GM23338 (cell line): ENCODE measurements at regions not wholly inside any gene's neighbourhood (a gene's known extent, or its start where the extent isn't known, plus 50 kb on each side); places are given as distances from the start of the nearest gene placed in this dataset.
"Not testable (repeated sequence)": the region's sequence is repeated elsewhere in the genome, so short reads cannot be mapped to it uniquely, and the experiment has no call there.

ENCODE experiments used
- ATAC-seq: fragments of 200-7000 bp; cut with Tn5 transposase; 3 replicates; pipeline ENCODE4 v1.9.1; 2020
- DNase-seq: peaks from one replicate; pipeline ENCODE4 v3.0.0-alpha.2; 2015; ENCODE audit warnings: low spot score
- H2AFZ ChIP-seq: fragments of 200-600 bp; sonication (generic); 2 replicates; pipeline ENCODE4 v1.8.0; 2016; ENCODE audit warnings: antibody characterized with exemption, mild to moderate bottlenecking, moderate library complexity
- H3F3A ChIP-seq: fragments of 200-600 bp; sonication (generic); replicated peaks from 2 replicates; pipeline ENCODE4 v1.8.0; 2017; ENCODE audit warnings: antibody characterized with exemption, mixed run types, low read depth
- H3K27ac ChIP-seq: fragments of 200-600 bp; sonication (generic); 2 replicates; pipeline ENCODE4 v1.6.1; 2016; ENCODE audit warnings: low read depth
- H3K27me3 ChIP-seq: fragments of 200-600 bp; sonication (generic); 2 replicates; pipeline ENCODE4 v1.8.0; 2016; ENCODE audit warnings: mild to moderate bottlenecking, mixed run types, moderate library complexity; ENCODE audit not compliant: insufficient read depth
- H3K36me3 ChIP-seq: fragments of 200-600 bp; sonication (generic); 2 replicates; pipeline ENCODE4 v1.8.0; 2016; ENCODE audit warnings: mild to moderate bottlenecking; ENCODE audit not compliant: insufficient read depth
- H3K4me1 ChIP-seq: fragments of 200-600 bp; sonication (generic); 2 replicates; pipeline ENCODE4 v1.8.0; 2016; ENCODE audit warnings: mild to moderate bottlenecking, moderate library complexity; ENCODE audit not compliant: insufficient read depth
- H3K4me2 ChIP-seq: fragments of 200-600 bp; sonication (generic); 2 replicates; pipeline ENCODE4 v1.7.1; 2017; ENCODE audit warnings: mixed run types
- H3K4me3 ChIP-seq: fragments of 200-600 bp; sonication (generic); 2 replicates; pipeline ENCODE4 v1.6.1; 2016; ENCODE audit warnings: mixed run types
- H3K79me2 ChIP-seq: fragments of 200-600 bp; sonication (generic); replicated peaks from 2 replicates; pipeline ENCODE4 v1.8.0; 2017; ENCODE audit warnings: mild to moderate bottlenecking; ENCODE audit not compliant: insufficient read depth
- H3K9me2 ChIP-seq: fragments of 200-600 bp; sonication (generic); 2 replicates; pipeline ENCODE4 v1.8.0; 2017; ENCODE audit not compliant: insufficient read depth
- H4K20me1 ChIP-seq: fragments of 200-600 bp; sonication (generic); replicated peaks from 2 replicates; pipeline ENCODE4 v1.8.0; 2017; ENCODE audit warnings: mild to moderate bottlenecking; ENCODE audit not compliant: insufficient read depth
- H3K27ac Mint-ChIP-seq: 2 replicates; pipeline ENCODE4 v1.8.0; 2020; ENCODE audit warnings: inconsistent platforms, mild to moderate bottlenecking, moderate library complexity, mixed read lengths
- H3K27me3 Mint-ChIP-seq: 3 replicates; pipeline ENCODE4 v1.8.0; 2022; ENCODE audit warnings: low read depth, mild to moderate bottlenecking, moderate library complexity, mixed read lengths, inconsistent platforms; ENCODE audit not compliant: insufficient read depth, poor library complexity
- H3K36me3 Mint-ChIP-seq: 3 replicates; pipeline ENCODE4 v1.8.0; 2021; ENCODE audit warnings: low read depth, mild to moderate bottlenecking, inconsistent platforms, moderate library complexity, mixed read lengths
- H3K4me1 Mint-ChIP-seq: 3 replicates; pipeline ENCODE4 v1.8.0; 2020; ENCODE audit warnings: mild to moderate bottlenecking, inconsistent platforms, mixed read lengths
- H3K4me3 Mint-ChIP-seq: 3 replicates; pipeline ENCODE4 v1.8.0; 2021; ENCODE audit warnings: moderate library complexity, mild to moderate bottlenecking, inconsistent platforms, mixed read lengths
- H3K9me3 Mint-ChIP-seq: 3 replicates; pipeline ENCODE4 v1.8.0; 2020; ENCODE audit warnings: moderate library complexity, mild to moderate bottlenecking, inconsistent platforms, mixed read lengths
- CREB1 ChIP-seq: fragments of 250-450 bp; sonication (Bioruptor Pico); IDR thresholded peaks from 2 replicates; pipeline ENCODE4 v1.5.0; 2020; ENCODE audit warnings: low read depth, mild to moderate bottlenecking, moderate library complexity
- EZH2 ChIP-seq: fragments of 200-600 bp; sonication (generic); IDR thresholded peaks from one replicate; pipeline ENCODE4 v1.8.0; 2017; ENCODE audit warnings: antibody characterized with exemption, mild to moderate bottlenecking, low read depth; ENCODE audit not compliant: unreplicated experiment
- EZH2phosphoT487 ChIP-seq: fragments of 200-600 bp; sonication (generic); IDR thresholded peaks from one replicate; pipeline ENCODE4 v1.8.1; 2018; ENCODE audit warnings: antibody characterized with exemption; ENCODE audit not compliant: unreplicated experiment
- JUNB ChIP-seq: IDR thresholded peaks from one replicate; pipeline ENCODE4 v1.6.1; 2016; ENCODE audit warnings: antibody characterized with exemption; ENCODE audit not compliant: unreplicated experiment
- NANOG ChIP-seq: IDR thresholded peaks from 2 replicates; pipeline ENCODE4 v1.6.1; 2016; ENCODE audit warnings: antibody characterized with exemption, borderline replicate concordance
- POLR2AphosphoS5 ChIP-seq: IDR thresholded peaks from 2 replicates; pipeline ENCODE4 v1.6.1; 2016; ENCODE audit warnings: antibody characterized with exemption, low read depth
- STAT1 ChIP-seq: IDR thresholded peaks from one replicate; pipeline ENCODE4 v1.6.1; 2016; ENCODE audit warnings: antibody characterized with exemption; ENCODE audit not compliant: unreplicated experiment
- ZNF114 ChIP-seq: fragments of 250-450 bp; sonication (Bioruptor Pico); IDR thresholded peaks from 2 replicates; pipeline ENCODE4 v1.5.0; 2020; ENCODE audit warnings: mild to moderate bottlenecking, moderate library complexity
- ZNF331 ChIP-seq: fragments of 250-450 bp; sonication (Bioruptor Pico); IDR thresholded peaks from 2 replicates; pipeline ENCODE4 v1.5.0; 2020; ENCODE audit warnings: low read depth, mild to moderate bottlenecking, moderate library complexity
- TF ChIP-seq, protein P1 (sequence below): IDR thresholded peaks from one replicate; pipeline ENCODE4 v1.6.1; 2018; ENCODE audit warnings: antibody characterized with exemption; ENCODE audit not compliant: unreplicated experiment
- TF ChIP-seq, protein P2 (sequence below): fragments of 250-450 bp; sonication (Bioruptor Pico); IDR thresholded peaks from 2 replicates; pipeline ENCODE4 v1.5.0; 2020; ENCODE audit warnings: mild to moderate bottlenecking, moderate library complexity

DNA sequence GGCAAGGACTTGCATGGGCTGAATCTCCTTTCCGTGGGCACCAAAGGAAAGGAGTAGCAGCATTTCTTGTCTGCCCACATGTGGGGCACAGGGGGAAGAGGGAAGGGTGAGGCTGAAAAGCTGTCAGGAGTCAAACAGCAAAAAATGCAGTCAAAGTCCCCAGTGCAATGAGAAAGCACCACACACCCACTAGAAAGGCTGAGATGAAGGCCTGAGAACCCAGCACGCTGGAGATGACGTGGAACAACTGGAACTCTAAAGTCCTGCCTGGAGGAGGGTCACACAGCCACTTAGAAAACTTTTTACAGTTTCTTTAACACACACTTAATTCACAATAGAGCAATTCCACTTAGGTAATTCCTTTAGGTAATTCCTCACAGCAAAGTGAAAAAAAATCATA, 94.6 kb upstream of the IGFBPL1 start:
- H3K27me3 ChIP-seq, result no peaks in the 10 kb centered on the region
- no peaks in the 10 kb centered on the region for H3K79me2 ChIP-seq
- H3K4me2 ChIP-seq, result no peak overlapping the region
- H3K4me1 ChIP-seq, result no peaks in the 10 kb centered on the region
- H3K27ac Mint-ChIP-seq, result no peak overlapping the region
- no peaks in the 10 kb centered on the region for H4K20me1 ChIP-seq
- DNase-seq, result no peak
- H3K36me3 Mint-ChIP-seq, result no peaks in the 10 kb centered on the region
- TF ChIP-seq CREB1 (CRISPR knock-in tag), result no peak
- TF ChIP-seq ZNF331 (CRISPR knock-in tag), result no peak
- no peak for TF ChIP-seq EZH2phosphoT487
- TF ChIP-seq, protein P1, sequence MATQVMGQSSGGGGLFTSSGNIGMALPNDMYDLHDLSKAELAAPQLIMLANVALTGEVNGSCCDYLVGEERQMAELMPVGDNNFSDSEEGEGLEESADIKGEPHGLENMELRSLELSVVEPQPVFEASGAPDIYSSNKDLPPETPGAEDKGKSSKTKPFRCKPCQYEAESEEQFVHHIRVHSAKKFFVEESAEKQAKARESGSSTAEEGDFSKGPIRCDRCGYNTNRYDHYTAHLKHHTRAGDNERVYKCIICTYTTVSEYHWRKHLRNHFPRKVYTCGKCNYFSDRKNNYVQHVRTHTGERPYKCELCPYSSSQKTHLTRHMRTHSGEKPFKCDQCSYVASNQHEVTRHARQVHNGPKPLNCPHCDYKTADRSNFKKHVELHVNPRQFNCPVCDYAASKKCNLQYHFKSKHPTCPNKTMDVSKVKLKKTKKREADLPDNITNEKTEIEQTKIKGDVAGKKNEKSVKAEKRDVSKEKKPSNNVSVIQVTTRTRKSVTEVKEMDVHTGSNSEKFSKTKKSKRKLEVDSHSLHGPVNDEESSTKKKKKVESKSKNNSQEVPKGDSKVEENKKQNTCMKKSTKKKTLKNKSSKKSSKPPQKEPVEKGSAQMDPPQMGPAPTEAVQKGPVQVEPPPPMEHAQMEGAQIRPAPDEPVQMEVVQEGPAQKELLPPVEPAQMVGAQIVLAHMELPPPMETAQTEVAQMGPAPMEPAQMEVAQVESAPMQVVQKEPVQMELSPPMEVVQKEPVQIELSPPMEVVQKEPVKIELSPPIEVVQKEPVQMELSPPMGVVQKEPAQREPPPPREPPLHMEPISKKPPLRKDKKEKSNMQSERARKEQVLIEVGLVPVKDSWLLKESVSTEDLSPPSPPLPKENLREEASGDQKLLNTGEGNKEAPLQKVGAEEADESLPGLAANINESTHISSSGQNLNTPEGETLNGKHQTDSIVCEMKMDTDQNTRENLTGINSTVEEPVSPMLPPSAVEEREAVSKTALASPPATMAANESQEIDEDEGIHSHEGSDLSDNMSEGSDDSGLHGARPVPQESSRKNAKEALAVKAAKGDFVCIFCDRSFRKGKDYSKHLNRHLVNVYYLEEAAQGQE, result no peak
- no peak for TF ChIP-seq EZH2
- no peak for TF ChIP-seq POLR2AphosphoS5
- TF ChIP-seq STAT1, result no peak
- no peak for TF ChIP-seq NANOG
- no peak for TF ChIP-seq JUNB
- TF ChIP-seq ZNF114 (CRISPR knock-in tag), result no peak
- TF ChIP-seq, protein P2, sequence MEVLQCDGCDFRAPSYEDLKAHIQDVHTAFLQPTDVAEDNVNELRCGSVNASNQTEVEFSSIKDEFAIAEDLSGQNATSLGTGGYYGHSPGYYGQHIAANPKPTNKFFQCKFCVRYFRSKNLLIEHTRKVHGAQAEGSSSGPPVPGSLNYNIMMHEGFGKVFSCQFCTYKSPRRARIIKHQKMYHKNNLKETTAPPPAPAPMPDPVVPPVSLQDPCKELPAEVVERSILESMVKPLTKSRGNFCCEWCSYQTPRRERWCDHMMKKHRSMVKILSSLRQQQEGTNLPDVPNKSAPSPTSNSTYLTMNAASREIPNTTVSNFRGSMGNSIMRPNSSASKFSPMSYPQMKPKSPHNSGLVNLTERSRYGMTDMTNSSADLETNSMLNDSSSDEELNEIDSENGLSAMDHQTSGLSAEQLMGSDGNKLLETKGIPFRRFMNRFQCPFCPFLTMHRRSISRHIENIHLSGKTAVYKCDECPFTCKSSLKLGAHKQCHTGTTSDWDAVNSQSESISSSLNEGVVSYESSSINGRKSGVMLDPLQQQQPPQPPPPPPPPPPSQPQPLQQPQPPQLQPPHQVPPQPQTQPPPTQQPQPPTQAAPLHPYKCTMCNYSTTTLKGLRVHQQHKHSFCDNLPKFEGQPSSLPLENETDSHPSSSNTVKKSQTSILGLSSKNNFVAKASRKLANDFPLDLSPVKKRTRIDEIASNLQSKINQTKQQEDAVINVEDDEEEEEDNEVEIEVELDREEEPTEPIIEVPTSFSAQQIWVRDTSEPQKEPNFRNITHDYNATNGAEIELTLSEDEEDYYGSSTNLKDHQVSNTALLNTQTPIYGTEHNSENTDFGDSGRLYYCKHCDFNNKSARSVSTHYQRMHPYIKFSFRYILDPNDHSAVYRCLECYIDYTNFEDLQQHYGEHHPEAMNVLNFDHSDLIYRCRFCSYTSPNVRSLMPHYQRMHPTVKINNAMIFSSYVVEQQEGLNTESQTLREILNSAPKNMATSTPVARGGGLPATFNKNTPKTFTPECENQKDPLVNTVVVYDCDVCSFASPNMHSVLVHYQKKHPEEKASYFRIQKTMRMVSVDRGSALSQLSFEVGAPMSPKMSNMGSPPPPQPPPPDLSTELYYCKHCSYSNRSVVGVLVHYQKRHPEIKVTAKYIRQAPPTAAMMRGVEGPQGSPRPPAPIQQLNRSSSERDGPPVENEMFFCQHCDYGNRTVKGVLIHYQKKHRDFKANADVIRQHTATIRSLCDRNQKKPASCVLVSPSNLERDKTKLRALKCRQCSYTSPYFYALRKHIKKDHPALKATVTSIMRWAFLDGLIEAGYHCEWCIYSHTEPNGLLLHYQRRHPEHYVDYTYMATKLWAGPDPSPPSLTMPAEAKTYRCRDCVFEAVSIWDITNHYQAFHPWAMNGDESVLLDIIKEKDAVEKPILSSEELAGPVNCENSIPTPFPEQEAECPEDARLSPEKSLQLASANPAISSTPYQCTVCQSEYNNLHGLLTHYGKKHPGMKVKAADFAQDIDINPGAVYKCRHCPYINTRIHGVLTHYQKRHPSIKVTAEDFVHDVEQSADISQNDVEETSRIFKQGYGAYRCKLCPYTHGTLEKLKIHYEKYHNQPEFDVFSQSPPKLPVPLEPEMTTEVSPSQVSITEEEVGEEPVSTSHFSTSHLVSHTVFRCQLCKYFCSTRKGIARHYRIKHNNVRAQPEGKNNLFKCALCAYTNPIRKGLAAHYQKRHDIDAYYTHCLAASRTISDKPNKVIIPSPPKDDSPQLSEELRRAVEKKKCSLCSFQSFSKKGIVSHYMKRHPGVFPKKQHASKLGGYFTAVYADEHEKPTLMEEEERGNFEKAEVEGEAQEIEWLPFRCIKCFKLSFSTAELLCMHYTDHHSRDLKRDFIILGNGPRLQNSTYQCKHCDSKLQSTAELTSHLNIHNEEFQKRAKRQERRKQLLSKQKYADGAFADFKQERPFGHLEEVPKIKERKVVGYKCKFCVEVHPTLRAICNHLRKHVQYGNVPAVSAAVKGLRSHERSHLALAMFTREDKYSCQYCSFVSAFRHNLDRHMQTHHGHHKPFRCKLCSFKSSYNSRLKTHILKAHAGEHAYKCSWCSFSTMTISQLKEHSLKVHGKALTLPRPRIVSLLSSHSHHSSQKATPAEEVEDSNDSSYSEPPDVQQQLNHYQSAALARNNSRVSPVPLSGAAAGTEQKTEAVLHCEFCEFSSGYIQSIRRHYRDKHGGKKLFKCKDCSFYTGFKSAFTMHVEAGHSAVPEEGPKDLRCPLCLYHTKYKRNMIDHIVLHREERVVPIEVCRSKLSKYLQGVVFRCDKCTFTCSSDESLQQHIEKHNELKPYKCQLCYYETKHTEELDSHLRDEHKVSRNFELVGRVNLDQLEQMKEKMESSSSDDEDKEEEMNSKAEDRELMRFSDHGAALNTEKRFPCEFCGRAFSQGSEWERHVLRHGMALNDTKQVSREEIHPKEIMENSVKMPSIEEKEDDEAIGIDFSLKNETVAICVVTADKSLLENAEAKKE, result no peak
- no peaks in the 10 kb centered on the region for H3K27me3 Mint-ChIP-seq
- no peaks in the 10 kb centered on the region for H3K9me2 ChIP-seq
- H3K27ac ChIP-seq, result no peak overlapping the region
- no peaks in the 10 kb centered on the region for H3K36me3 ChIP-seq
- no peak for ATAC-seq
- no peak overlapping the region for H2AFZ ChIP-seq
- H3K4me3 Mint-ChIP-seq, result no peak overlapping the region
- H3K4me3 ChIP-seq, result no peak overlapping the region
- H3K9me3 Mint-ChIP-seq, result no peaks in the 10 kb centered on the region
- H3K4me1 Mint-ChIP-seq, result 0 out of 3 replicates have a peak, but pooled peaks cover 4% of the 10 kb centered on the region
- H3F3A ChIP-seq, result no peaks in the 10 kb centered on the region

DNA sequence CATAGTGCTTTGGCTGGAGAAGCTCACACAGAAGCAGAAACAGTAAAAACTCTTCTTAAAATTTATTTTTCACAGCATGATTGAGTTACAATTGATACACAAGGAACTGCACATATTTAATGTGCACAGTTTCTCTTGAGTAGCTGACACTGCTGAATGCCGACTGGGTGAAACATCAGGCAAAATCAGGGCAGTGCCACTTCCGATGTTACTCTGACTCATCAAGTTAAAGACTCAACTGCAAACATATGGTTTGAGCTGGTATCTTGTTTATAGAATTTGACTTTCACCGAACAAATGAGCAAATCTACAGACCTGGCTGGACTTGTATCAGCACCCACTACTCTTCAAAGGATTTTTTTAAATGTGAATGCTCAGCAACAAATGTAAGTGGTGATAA, 92.0 kb upstream of the IGFBPL1 start:
- H3F3A ChIP-seq, H3K36me3 ChIP-seq, H3K36me3 Mint-ChIP-seq, H3K27ac ChIP-seq, H3K4me1 ChIP-seq, H3K4me2 ChIP-seq, H3K9me3 Mint-ChIP-seq, H3K27me3 ChIP-seq, H3K79me2 ChIP-seq, H2AFZ ChIP-seq, H3K4me3 ChIP-seq, H3K4me1 Mint-ChIP-seq, H3K4me3 Mint-ChIP-seq, ATAC-seq, DNase-seq, H3K27ac Mint-ChIP-seq, H3K27me3 Mint-ChIP-seq, H3K9me2 ChIP-seq, H4K20me1 ChIP-seq: not testable (repeated sequence)
